BLaER1 (cell line): ENCODE measurements at regions not wholly inside any gene's neighbourhood (a gene's known extent, or its start where the extent isn't known, plus 50 kb on each side); places are given as distances from the start of the nearest gene placed in this dataset.

ENCODE experiments used
- H3K27ac ChIP-seq: shearing (Covaris generic); formaldehyde crosslinking; 2 replicates; pipeline ENCODE4 v1.8.1; 2022
- H3K27me3 ChIP-seq: shearing (Covaris generic); formaldehyde crosslinking; 2 replicates; pipeline ENCODE4 v1.8.1; 2022
- H3K36me3 ChIP-seq: shearing (Covaris generic); formaldehyde crosslinking; 2 replicates; pipeline ENCODE4 v1.8.1; 2022
- H3K4me1 ChIP-seq: shearing (Covaris generic); formaldehyde crosslinking; 2 replicates; pipeline ENCODE4 v1.8.1; 2022
- H3K4me2 ChIP-seq: shearing (Covaris generic); formaldehyde crosslinking; 2 replicates; pipeline ENCODE4 v1.8.1; 2022
- H3K4me3 ChIP-seq: shearing (Covaris generic); formaldehyde crosslinking; 2 replicates; pipeline ENCODE4 v1.8.1; 2022
- H3K9ac ChIP-seq: shearing (Covaris generic); formaldehyde crosslinking; 2 replicates; pipeline ENCODE4 v1.8.1; 2022
- H3K9me3 ChIP-seq: shearing (Covaris generic); formaldehyde crosslinking; 2 replicates; pipeline ENCODE4 v1.8.1; 2022
- H4K20me1 ChIP-seq: shearing (Covaris generic); formaldehyde crosslinking; 2 replicates; pipeline ENCODE4 v1.8.1; 2022
- Cebpa-rat ChIP-seq: shearing (Covaris generic); IDR thresholded peaks from 2 replicates; pipeline ENCODE4 v1.8.1; 2022

- no peaks in the 10 kb centered on the region for H3K9me3 ChIP-seq
- no peaks in the 10 kb centered on the region for H3K27me3 ChIP-seq
- TF ChIP-seq Cebpa-rat: no peak
- H3K36me3 ChIP-seq: no peaks in the 10 kb centered on the region
- peaks cover 6% of the 10 kb centered on the region; the same call in 1 of the 2 replicates for H3K4me1 ChIP-seq
- H4K20me1 ChIP-seq: no peaks in the 10 kb centered on the region
- H3K4me2 ChIP-seq: no peak overlapping the region
- no peak overlapping the region for H3K4me3 ChIP-seq
- no peak overlapping the region for H3K9ac ChIP-seq
- H3K27ac ChIP-seq: no peak overlapping the region
Observed at GRCh38 chr4:17230727-17231126, 281.2 kb downstream of the QDPR start.

DNA sequence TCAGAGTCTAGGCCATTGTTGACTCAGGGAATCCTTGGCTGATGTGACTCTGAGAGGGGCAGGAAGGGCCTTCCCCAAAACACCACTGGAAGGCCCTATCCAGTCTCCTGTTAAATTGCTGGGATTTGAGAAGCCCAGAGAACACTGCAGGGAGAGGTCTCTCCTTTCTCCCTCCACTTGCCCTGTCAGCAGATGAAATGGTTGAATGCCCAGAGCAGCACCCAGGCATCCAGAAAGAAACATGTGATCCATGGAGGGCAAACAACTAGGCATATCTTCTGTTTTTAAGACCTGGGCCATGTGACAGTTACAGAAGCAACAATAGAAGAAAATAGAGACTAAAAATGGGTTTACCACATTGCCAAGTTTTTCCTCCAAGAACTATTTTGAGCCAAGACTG, 291.1 kb downstream of the QDPR start:
- Histone ChIP-seq H3K9me3 (peaks cover 7% of the 10 kb centered on the region; the same call in 1 of the 2 replicates), H3K4me1 (no peaks in the 10 kb centered on the region), H4K20me1 (no peaks in the 10 kb centered on the region), H3K36me3 (no peaks in the 10 kb centered on the region), H3K4me3 (no peak overlapping the region), H3K4me2 (no peak overlapping the region), H3K9ac (no peak overlapping the region), H3K27me3 (no peaks in the 10 kb centered on the region), H3K27ac (no peak overlapping the region)
- no peak for TF ChIP-seq Cebpa-rat

- Histone ChIP-seq H3K4me1 (no peaks in the 10 kb centered on the region), H3K9me3 (peaks cover 22% of the 10 kb centered on the region), H3K4me2 (no peak overlapping the region), H3K9ac (no peak overlapping the region), H4K20me1 (no peaks in the 10 kb centered on the region), H3K27me3 (no peaks in the 10 kb centered on the region), H3K27ac (no peak overlapping the region), H3K36me3 (no peaks in the 10 kb centered on the region), H3K4me3 (no peak overlapping the region)
- no peak for TF ChIP-seq Cebpa-rat
Observed at GRCh38 chr4:17218786-17219185, 293.1 kb downstream of the QDPR start.

- TF ChIP-seq Cebpa-rat: no peak
- Histone ChIP-seq H3K4me2 (no peak overlapping the region), H3K4me3 (no peak overlapping the region), H3K9me3 (peaks cover 13% of the 10 kb centered on the region), H3K27ac (no peak overlapping the region), H3K36me3 (no peaks in the 10 kb centered on the region), H3K27me3 (no peaks in the 10 kb centered on the region), H3K4me1 (no peaks in the 10 kb centered on the region), H3K9ac (no peak overlapping the region), H4K20me1 (no peaks in the 10 kb centered on the region)
Observed at GRCh38 chr4:17206829-17207801, 304.8 kb downstream of the QDPR start.

DNA sequence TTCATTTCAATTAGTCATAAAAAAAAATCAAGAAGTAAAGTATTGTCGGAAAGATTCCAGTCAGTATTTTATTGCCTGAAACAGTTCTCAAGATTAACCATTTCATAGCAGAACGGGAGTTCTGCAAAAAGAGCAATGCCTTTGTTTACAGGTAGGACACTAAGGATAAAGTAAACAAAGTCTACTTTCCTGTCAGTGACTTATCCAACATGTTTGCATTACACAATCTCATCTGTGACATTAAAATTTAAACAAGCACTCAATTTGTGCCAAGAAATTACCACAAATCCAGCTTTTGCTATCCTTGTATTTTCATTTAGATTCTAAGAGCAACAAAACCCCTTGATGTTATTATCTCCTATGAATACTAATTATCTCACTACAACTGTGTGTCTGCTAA, 306.5 kb upstream of the LDB2 start:
- no peak overlapping the region for H3K4me2 ChIP-seq
- no peak for TF ChIP-seq Cebpa-rat
- H3K27me3 ChIP-seq: no peaks in the 10 kb centered on the region
- no peaks in the 10 kb centered on the region for H3K4me1 ChIP-seq
- H4K20me1 ChIP-seq: no peaks in the 10 kb centered on the region
- peaks cover 13% of the 10 kb centered on the region for H3K9me3 ChIP-seq
- no peak overlapping the region for H3K4me3 ChIP-seq
- no peak overlapping the region for H3K9ac ChIP-seq
- no peaks in the 10 kb centered on the region for H3K36me3 ChIP-seq
- no peak overlapping the region for H3K27ac ChIP-seq

GRCh38 chr4:17203797-17204196, 305.4 kb upstream of the LDB2 start:
- TF ChIP-seq Cebpa-rat: no peak
- Histone ChIP-seq H3K4me2 (no peak overlapping the region), H3K9me3 (peaks cover 17% of the 10 kb centered on the region), H3K36me3 (no peaks in the 10 kb centered on the region), H4K20me1 (no peaks in the 10 kb centered on the region), H3K4me3 (no peak overlapping the region), H3K27ac (no peak overlapping the region), H3K9ac (no peak overlapping the region), H3K27me3 (no peaks in the 10 kb centered on the region), H3K4me1 (no peaks in the 10 kb centered on the region)

GRCh38 chr4:17197070-17197469, 298.6 kb upstream of the LDB2 start:
- H3K4me3 ChIP-seq: no peak overlapping the region
- H3K4me1 ChIP-seq: no peaks in the 10 kb centered on the region
- no peaks in the 10 kb centered on the region for H3K36me3 ChIP-seq
- H4K20me1 ChIP-seq: no peaks in the 10 kb centered on the region
- H3K4me2 ChIP-seq: no peak overlapping the region
- H3K9me3 ChIP-seq: 0 out of 2 replicates have a peak, but pooled peaks cover 4% of the 10 kb centered on the region
- H3K27ac ChIP-seq: no peak overlapping the region
- H3K27me3 ChIP-seq: no peaks in the 10 kb centered on the region
- no peak overlapping the region for H3K9ac ChIP-seq
- no peak for TF ChIP-seq Cebpa-rat

DNA sequence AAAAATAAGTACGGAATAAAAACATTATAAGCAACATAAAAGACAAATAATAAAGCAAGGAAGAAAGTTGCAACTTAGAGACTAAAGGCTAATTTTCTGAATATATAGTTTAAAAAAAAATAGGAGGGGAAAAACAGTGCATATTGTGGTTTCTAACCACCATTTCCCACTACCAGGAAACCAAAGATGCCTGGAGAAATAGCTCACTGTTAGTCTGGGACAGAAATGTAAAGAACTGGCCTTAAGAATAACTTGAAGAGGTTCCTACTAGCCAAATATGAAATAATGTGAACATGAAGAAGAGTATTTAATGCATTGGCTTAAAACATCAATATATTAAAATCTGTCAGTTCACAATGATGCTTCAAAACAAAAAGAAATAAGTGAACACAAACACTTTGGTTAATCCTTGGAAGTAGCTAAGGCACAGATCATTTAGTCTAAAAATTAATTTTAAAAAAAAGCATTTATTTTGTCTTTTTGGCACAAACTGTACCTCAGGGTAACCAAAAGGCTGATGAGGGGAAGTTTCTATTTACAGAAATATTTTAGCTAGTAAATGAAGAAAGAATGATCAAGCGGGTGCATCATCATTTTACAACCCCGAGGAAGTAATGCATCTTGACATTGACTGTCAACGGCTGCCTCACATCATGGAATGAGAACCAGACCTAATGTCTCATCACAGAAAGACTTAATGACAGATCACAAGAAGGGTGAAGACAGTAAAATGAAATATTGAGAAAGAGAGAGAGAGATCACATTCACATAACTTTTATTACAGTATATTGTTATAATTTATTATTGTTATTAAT, 297.2 kb upstream of the LDB2 start:
- Histone ChIP-seq H3K36me3 (no peaks in the 10 kb centered on the region), H4K20me1 (no peaks in the 10 kb centered on the region), H3K4me3 (no peak overlapping the region), H3K4me2 (no peak overlapping the region), H3K27ac (no peak overlapping the region), H3K9ac (no peak overlapping the region), H3K4me1 (no peaks in the 10 kb centered on the region), H3K9me3 (peaks cover 6% of the 10 kb centered on the region), H3K27me3 (no peaks in the 10 kb centered on the region)
- TF ChIP-seq Cebpa-rat: no peak

DNA sequence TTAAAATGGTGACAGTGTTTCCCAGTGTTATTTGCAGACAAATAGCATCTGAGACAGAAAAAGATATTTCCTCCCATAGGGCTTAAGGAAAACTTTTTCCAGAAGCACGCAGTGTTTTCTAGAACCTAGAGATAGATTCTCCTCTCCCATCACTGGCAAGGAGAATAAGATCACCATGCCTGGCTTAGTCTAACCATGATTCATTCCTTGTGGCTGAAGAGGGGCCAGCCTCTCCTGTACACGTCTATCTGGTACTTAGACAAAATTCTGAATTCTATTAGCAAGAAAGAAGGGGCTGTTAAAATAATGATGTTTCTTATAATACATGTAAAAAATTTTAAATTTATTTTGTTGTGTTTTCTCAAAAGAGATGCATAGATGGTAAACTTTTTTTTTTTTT, 296.1 kb upstream of the LDB2 start:
- Histone ChIP-seq H3K27ac (no peak overlapping the region), H3K4me2 (no peak overlapping the region), H3K4me3 (no peak overlapping the region), H3K9me3 (peaks cover 10% of the 10 kb centered on the region), H4K20me1 (no peaks in the 10 kb centered on the region), H3K4me1 (no peaks in the 10 kb centered on the region), H3K27me3 (no peaks in the 10 kb centered on the region), H3K36me3 (no peaks in the 10 kb centered on the region), H3K9ac (no peak overlapping the region)
- no peak for TF ChIP-seq Cebpa-rat

DNA sequence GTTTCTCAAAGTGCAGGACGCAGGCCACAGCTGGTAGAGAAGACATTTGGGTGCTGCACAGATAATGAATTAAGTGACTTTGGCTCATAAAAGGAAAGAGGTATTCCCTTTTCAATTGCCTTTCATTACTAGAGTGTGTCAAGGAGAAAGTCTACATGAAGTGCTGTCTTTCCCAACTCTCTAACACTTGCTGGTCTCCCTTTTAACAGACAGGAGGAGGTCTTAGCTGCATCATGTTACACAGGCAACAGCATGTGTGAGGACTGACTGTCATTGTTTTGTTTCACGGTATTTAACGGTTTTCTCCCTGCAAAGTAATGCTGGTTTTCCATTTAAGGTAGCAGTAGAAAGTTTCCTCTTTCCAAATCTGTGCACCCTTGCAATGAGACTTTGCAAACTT, 291.3 kb upstream of the LDB2 start:
- H3K27ac ChIP-seq: no peak overlapping the region
- H3K4me2 ChIP-seq: no peak overlapping the region
- no peaks in the 10 kb centered on the region for H3K4me1 ChIP-seq
- no peaks in the 10 kb centered on the region for H4K20me1 ChIP-seq
- H3K36me3 ChIP-seq: no peaks in the 10 kb centered on the region
- H3K9ac ChIP-seq: no peak overlapping the region
- peaks cover 8% of the 10 kb centered on the region for H3K9me3 ChIP-seq
- TF ChIP-seq Cebpa-rat: no peak
- no peaks in the 10 kb centered on the region for H3K27me3 ChIP-seq
- no peak overlapping the region for H3K4me3 ChIP-seq
